Adrenal gland (tissue), 9 donors: ENCODE measurements at regions not wholly inside any gene's neighbourhood (a gene's known extent, or its start where the extent isn't known, plus 50 kb on each side); places are given as distances from the start of the nearest gene placed in this dataset.

Experiments
- DNase-seq, 7 donors: peaks; one replicate each; pipeline ENCODE4 v3.0.0-alpha.2; 2019 to 2020
- H3K27ac ChIP-seq, 5 donors: fragments of 200-600 bp; sonication (generic) in 4 of 5; 1 replicate in 3 of 5; 2 replicates in 2 of 5; pipeline versions ENCODE4 v1.5.1 to v1.8.0; 2016 to 2020; ENCODE audit warnings: mild to moderate bottlenecking in 1 of 5
- H3K27me3 ChIP-seq: fragments of 200-600 bp; 2 replicates; pipeline ENCODE4 v1.8.0; 2021
- H3K36me3 ChIP-seq, 2 donors: fragments of 200-600 bp; replicated peaks in 1 of 2; 1 replicate in 1 of 2; 2 replicates in 1 of 2; pipeline versions ENCODE4 v1.5.1 to v1.8.0; 2018 to 2022
- H3K4me1 ChIP-seq, 2 donors: fragments of 200-600 bp; replicated peaks in 1 of 2; 1 replicate in 1 of 2; 2 replicates in 1 of 2; pipeline versions ENCODE4 v1.5.1 to v1.8.0; 2018 to 2021
- H3K4me3 ChIP-seq, 4 donors: fragments of 200-600 bp; sonication (generic) in 3 of 4; one replicate each; pipeline ENCODE4 v1.5.1; 2016 to 2018
- H3K9me3 ChIP-seq, 3 donors: fragments of 200-600 bp; sonication (generic) in 1 of 3; replicated peaks in 1 of 3; 1 replicate in 2 of 3; 2 replicates in 1 of 3; pipeline versions ENCODE4 v1.5.1 to v1.8.0; 2016 to 2021
- POLR2A ChIP-seq, 2 donors: fragments of 450-650 bp; IDR thresholded peaks; one replicate each; pipeline ENCODE4 v1.6.1; 2017; ENCODE audit warnings: antibody characterized with exemption in 2 of 2, mild to moderate bottlenecking in 2 of 2, moderate library complexity in 1 of 2
- WGBS, 4 donors: extraction: QIAGEN DNeasy Blood & Tissue Kit in 2 of 4; methylation state at CpG; one replicate each; pipeline versions ENCODE4 v1.1.5 to v1.1.7; 2013 to 2017; 5-methylcytosine and 5-hydroxymethylcytosine counted together
- intact Hi-C, 2 donors: fragments of 100-400 bp; cut with DNase I; formaldehyde crosslinking; loops; one replicate each; pipeline versions ENCODE4 v1.14.1 to v1.15.0; 2022 to 2023
- TF ChIP-seq, protein P1 (sequence below), 6 experiments: fragments of 450-650 bp in 4 of 6; fragments of 200-600 bp in 2 of 6; sonication (generic) in 1 of 6; IDR thresholded peaks; 1 replicate in 5 of 6; 2 replicates in 1 of 6; pipeline versions ENCODE4 v1.5.1 to v1.8.0; 2016 to 2021; ENCODE audit warnings: antibody characterized with exemption in 6 of 6, mild to moderate bottlenecking in 2 of 6, moderate library complexity in 1 of 6
- donor health status: healthy with polysubstance abuse.
- donor health status: Bipolar disorder and iron deficiency.
- donor health status: DM: yes; HTN: yes; CAD: no.
- donor health status: DM: no; HTN: no; CAD: no.
- donor health status: DM: no; HTN: no; CAD: no.

DNA sequence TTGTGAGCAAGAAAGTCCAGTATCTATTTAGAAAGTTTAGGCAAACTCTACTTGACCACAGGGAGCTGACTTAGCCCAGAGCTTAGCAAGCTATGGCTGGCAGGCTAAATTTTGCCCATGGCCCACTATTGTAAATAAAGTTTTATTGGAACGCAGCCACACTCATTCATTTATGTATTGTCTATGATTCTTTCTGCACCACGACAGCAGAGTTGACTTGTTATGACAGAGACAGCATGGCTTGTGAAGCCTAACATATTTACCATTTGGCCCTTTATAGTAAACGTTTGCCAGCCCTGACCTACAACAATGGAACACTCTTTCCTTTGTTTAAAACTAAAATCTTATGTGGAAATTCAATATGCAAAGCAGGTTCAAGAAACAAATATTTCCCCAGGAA lies 100.0 kb upstream of the ZFHX3 start:
- Histone ChIP-seq H3K27ac (no peak overlapping the region), H3K36me3 (no peaks in the 10 kb centered on the region), H3K9me3 (no peaks in the 10 kb centered on the region), H3K4me3 (no peak overlapping the region), H3K27me3 (no peaks in the 10 kb centered on the region), H3K4me1 (peaks cover 0 to 16% of the 10 kb centered on the region in 2 donors)
- DNase-seq: no peak
- WGBS, 4 donors: 82 to 92% (median 88%) methylated on average over 3 of the region's 3 CpGs
- no peak for TF ChIP-seq POLR2A (IDR thresholded peaks at IDR 0.05)
- TF ChIP-seq, protein P1, sequence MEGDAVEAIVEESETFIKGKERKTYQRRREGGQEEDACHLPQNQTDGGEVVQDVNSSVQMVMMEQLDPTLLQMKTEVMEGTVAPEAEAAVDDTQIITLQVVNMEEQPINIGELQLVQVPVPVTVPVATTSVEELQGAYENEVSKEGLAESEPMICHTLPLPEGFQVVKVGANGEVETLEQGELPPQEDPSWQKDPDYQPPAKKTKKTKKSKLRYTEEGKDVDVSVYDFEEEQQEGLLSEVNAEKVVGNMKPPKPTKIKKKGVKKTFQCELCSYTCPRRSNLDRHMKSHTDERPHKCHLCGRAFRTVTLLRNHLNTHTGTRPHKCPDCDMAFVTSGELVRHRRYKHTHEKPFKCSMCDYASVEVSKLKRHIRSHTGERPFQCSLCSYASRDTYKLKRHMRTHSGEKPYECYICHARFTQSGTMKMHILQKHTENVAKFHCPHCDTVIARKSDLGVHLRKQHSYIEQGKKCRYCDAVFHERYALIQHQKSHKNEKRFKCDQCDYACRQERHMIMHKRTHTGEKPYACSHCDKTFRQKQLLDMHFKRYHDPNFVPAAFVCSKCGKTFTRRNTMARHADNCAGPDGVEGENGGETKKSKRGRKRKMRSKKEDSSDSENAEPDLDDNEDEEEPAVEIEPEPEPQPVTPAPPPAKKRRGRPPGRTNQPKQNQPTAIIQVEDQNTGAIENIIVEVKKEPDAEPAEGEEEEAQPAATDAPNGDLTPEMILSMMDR (IDR thresholded peaks at IDR 0.05): no peak
- intact Hi-C loops: no loop called here

GRCh38 chr16:73145166-73145880 lies 97.4 kb upstream of the ZFHX3 start:
- no peak for TF ChIP-seq POLR2A (IDR thresholded peaks at IDR 0.05)
- TF ChIP-seq, protein P1 (IDR thresholded peaks at IDR 0.05): no peak
- Histone ChIP-seq H3K9me3 (no peaks in the 10 kb centered on the region), H3K4me1 (peaks cover 0 to 16% of the 10 kb centered on the region in 2 donors), H3K36me3 (no peaks in the 10 kb centered on the region), H3K4me3 (no peak overlapping the region), H3K27ac (no peak overlapping the region), H3K27me3 (no peaks in the 10 kb centered on the region)
- 86 to 91% (median 90%) methylated on average over 8 to 10 of the region's 10 CpGs for WGBS, 4 donors
- no peak for DNase-seq
- intact Hi-C loops: no loop called here

- Histone ChIP-seq H3K4me1 (peaks cover 0 to 16% of the 10 kb centered on the region in 2 donors), H3K9me3 (no peaks in the 10 kb centered on the region), H3K27me3 (no peaks in the 10 kb centered on the region), H3K36me3 (no peaks in the 10 kb centered on the region), H3K4me3 (peak overlapping the region in 1 of 4 donors; percentile 52), H3K27ac (peak overlapping the region in 2 of 5 donors; percentile 19 to 47)
- DNase-seq: no peak
- TF ChIP-seq, protein P1 (IDR thresholded peaks at IDR 0.05): no peak
- no peak for TF ChIP-seq POLR2A (IDR thresholded peaks at IDR 0.05)
- WGBS, 4 donors: 60 to 63% (median 61%) methylated on average over 14 of the region's 14 CpGs
- intact Hi-C loops: no loop called here
These were observed 95.9 kb upstream of the ZFHX3 start for GRCh38 chr16:73143576-73144422.

GRCh38 chr16:73143002-73143401 lies 95.1 kb upstream of the ZFHX3 start:
- intact Hi-C loops: no loop called here
- H3K27me3 ChIP-seq: no peaks in the 10 kb centered on the region
- TF ChIP-seq POLR2A (IDR thresholded peaks at IDR 0.05): no peak
- TF ChIP-seq, protein P1 (IDR thresholded peaks at IDR 0.05): no peak
- no peaks in the 10 kb centered on the region for H3K9me3 ChIP-seq
- DNase-seq: no peak
- no peak overlapping the region for H3K27ac ChIP-seq
- H3K36me3 ChIP-seq: no peaks in the 10 kb centered on the region
- peaks cover 0 to 16% of the 10 kb centered on the region in 2 donors for H3K4me1 ChIP-seq
- no peak overlapping the region for H3K4me3 ChIP-seq
- WGBS, 4 donors: 71 to 88% (median 80%) methylated on average over 6 of the region's 6 CpGs
